ENCODE measurements at regions not wholly inside any gene's neighbourhood (a gene's known extent, or its start where the extent isn't known, plus 50 kb on each side); places are given as distances from the start of the nearest gene placed in this dataset.
"Not testable (repeated sequence)": the region's sequence is repeated elsewhere in the genome, so short reads cannot be mapped to it uniquely, and the experiment has no call there.

GRCh38 chr1:20409971-20410370 lies 76.0 kb downstream of the CAMK2N1 start:
- H3K9me3 ChIP-seq (ENCODE audit: control insufficient read depth, insufficient read depth, low read length): no peaks in the 10 kb centered on the region
- H3K4me1 ChIP-seq (ENCODE audit: control insufficient read depth, low read length): peaks cover 11% of the 10 kb centered on the region; the same call in 1 of the 2 replicates
- no peak overlapping the region for H3K27ac ChIP-seq (ENCODE audit: low read depth, low read length)
- no peaks in the 10 kb centered on the region for H3K79me2 ChIP-seq (ENCODE audit: control insufficient read depth, low read length)
- no peak overlapping the region for H3K4me3 ChIP-seq (ENCODE audit: low read length)
- no peaks in the 10 kb centered on the region for H4K20me1 ChIP-seq (ENCODE audit: control insufficient read depth, insufficient read depth, low read depth, low read length)
- peaks cover 4% of the 10 kb centered on the region; the same call in 1 of the 2 replicates for H3K36me3 ChIP-seq (ENCODE audit: control insufficient read depth, low read length)
- H3K4me2 ChIP-seq (ENCODE audit: low read length): no peak overlapping the region
- no peaks in the 10 kb centered on the region for H3K9me2 ChIP-seq (replicated peaks; ENCODE audit: control insufficient read depth, low read length)
- peaks cover 16% of the 10 kb centered on the region for H3K27me3 ChIP-seq (ENCODE audit: control insufficient read depth, low read length)
- H3F3A ChIP-seq (ENCODE audit: control insufficient read depth, insufficient read depth): no peaks in the 10 kb centered on the region
- TF ChIP-seq CTCF (IDR thresholded peaks at IDR 0.05; ENCODE audit: low read depth, low read length, poor library complexity, severe bottlenecking): no peak
- no peak for TF ChIP-seq EZH2phosphoT487 (IDR thresholded peaks at IDR 0.05; ENCODE audit: borderline replicate concordance, low read length)

DNA sequence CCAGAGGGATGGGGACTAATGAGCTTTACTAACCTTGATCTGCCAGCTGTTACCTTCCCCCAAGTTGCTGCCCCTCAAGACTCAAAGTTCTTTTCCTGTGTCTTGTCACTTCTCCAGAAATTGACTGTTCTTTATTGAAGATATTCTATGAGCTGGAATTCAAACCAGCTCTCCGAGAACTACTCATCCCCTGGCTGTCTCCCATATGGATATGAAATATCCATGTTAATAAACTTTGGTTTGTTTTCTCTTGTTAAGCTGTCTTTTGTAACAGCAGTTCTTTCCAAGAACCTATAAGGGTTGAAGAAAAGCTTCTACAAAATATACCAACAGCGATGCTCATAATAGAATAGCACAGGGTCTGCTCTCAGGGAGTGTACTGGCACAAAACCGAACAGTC lies 77.0 kb downstream of the CAMK2N1 start:
- H3K9me2 ChIP-seq (replicated peaks; ENCODE audit: control insufficient read depth, low read length): no peaks in the 10 kb centered on the region
- no peak for TF ChIP-seq EZH2phosphoT487 (IDR thresholded peaks at IDR 0.05; ENCODE audit: borderline replicate concordance, low read length)
- TF ChIP-seq CTCF (IDR thresholded peaks at IDR 0.05; ENCODE audit: low read depth, low read length, poor library complexity, severe bottlenecking): no peak
- no peak overlapping the region for H3K4me2 ChIP-seq (ENCODE audit: low read length)
- no peaks in the 10 kb centered on the region for H3F3A ChIP-seq (ENCODE audit: control insufficient read depth, insufficient read depth)
- H3K9me3 ChIP-seq (ENCODE audit: control insufficient read depth, insufficient read depth, low read length): no peaks in the 10 kb centered on the region
- H4K20me1 ChIP-seq (ENCODE audit: control insufficient read depth, insufficient read depth, low read depth, low read length): no peaks in the 10 kb centered on the region
- no peak overlapping the region for H3K27ac ChIP-seq (ENCODE audit: low read depth, low read length)
- peaks cover 19% of the 10 kb centered on the region; the same call in 1 of the 2 replicates for H3K4me1 ChIP-seq (ENCODE audit: control insufficient read depth, low read length)
- H3K4me3 ChIP-seq (ENCODE audit: low read length): no peak overlapping the region
- H3K79me2 ChIP-seq (ENCODE audit: control insufficient read depth, low read length): no peaks in the 10 kb centered on the region
- H3K36me3 ChIP-seq (ENCODE audit: control insufficient read depth, low read length): peaks cover 4% of the 10 kb centered on the region; the same call in 1 of the 2 replicates
- H3K27me3 ChIP-seq (ENCODE audit: control insufficient read depth, low read length): peaks cover 26% of the 10 kb centered on the region

DNA sequence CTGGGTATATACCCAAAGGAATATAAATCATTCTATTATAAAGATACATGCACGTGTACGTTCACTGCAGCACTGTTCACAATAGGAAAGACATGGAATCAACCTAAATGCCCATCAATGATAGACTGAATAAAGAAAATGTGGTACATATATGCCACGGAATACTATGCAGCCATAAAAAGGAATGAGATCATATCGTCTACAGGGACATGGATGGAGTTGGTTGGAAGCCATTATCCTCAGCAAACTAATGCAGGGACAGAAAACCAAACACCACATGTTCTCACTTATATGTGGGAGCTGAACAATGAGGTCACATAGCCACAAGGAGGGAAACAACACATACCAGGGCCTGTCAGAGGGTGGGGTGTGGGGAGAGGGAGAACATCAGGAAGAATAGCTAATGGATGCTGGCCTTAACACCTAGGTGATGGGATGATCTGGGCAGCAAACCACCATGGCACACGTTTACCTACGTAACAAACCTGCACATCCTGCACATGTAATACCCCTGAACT lies 77.8 kb downstream of the CAMK2N1 start:
- H3K9me2 ChIP-seq (replicated peaks; ENCODE audit: control insufficient read depth, low read length); H3K36me3 ChIP-seq (ENCODE audit: control insufficient read depth, low read length); H3K4me2 ChIP-seq (ENCODE audit: low read length); H3F3A ChIP-seq (ENCODE audit: control insufficient read depth, insufficient read depth); H3K4me3 ChIP-seq (ENCODE audit: low read length); H4K20me1 ChIP-seq (ENCODE audit: control insufficient read depth, insufficient read depth, low read depth, low read length); H3K27ac ChIP-seq (ENCODE audit: low read depth, low read length); H3K79me2 ChIP-seq (ENCODE audit: control insufficient read depth, low read length); H3K9me3 ChIP-seq (ENCODE audit: control insufficient read depth, insufficient read depth, low read length): not testable (repeated sequence)
- Histone ChIP-seq H3K27me3 (ENCODE audit: control insufficient read depth, low read length) (peaks cover 33% of the 10 kb centered on the region), H3K4me1 (ENCODE audit: control insufficient read depth, low read length) (peaks cover 19% of the 10 kb centered on the region; the same call in 1 of the 2 replicates)

GRCh38 chr1:20405893-20406604 lies 80.0 kb downstream of the CAMK2N1 start:
- Histone ChIP-seq H3K27me3 (ENCODE audit: control insufficient read depth, low read length) (peaks cover 40% of the 10 kb centered on the region), H3K4me2 (ENCODE audit: low read length) (0 out of 2 replicates have a peak overlapping the region, but pooled peaks have one; percentile 14), H3K4me1 (ENCODE audit: control insufficient read depth, low read length) (peaks cover 19% of the 10 kb centered on the region; the same call in 1 of the 2 replicates)

More at GRCh38 chr1:20405893-20406604, 80.0 kb downstream of the CAMK2N1 start:
- Histone ChIP-seq H4K20me1 (ENCODE audit: control insufficient read depth, insufficient read depth, low read depth, low read length) (no peaks in the 10 kb centered on the region), H3K27ac (ENCODE audit: low read depth, low read length) (no peak overlapping the region), H3K9me3 (ENCODE audit: control insufficient read depth, insufficient read depth, low read length) (no peaks in the 10 kb centered on the region), H3K9me2 (replicated peaks; ENCODE audit: control insufficient read depth, low read length) (no peaks in the 10 kb centered on the region), H3K36me3 (ENCODE audit: control insufficient read depth, low read length) (peaks cover 4% of the 10 kb centered on the region; the same call in 1 of the 2 replicates), H3K79me2 (ENCODE audit: control insufficient read depth, low read length) (no peaks in the 10 kb centered on the region), H3F3A (ENCODE audit: control insufficient read depth, insufficient read depth) (no peaks in the 10 kb centered on the region), H3K4me3 (ENCODE audit: low read length) (no peak overlapping the region)
- no peak for TF ChIP-seq CTCF (IDR thresholded peaks at IDR 0.05; ENCODE audit: low read depth, low read length, poor library complexity, severe bottlenecking)
- no peak for TF ChIP-seq EZH2phosphoT487 (IDR thresholded peaks at IDR 0.05; ENCODE audit: borderline replicate concordance, low read length)

Measured in DOHH2 (cell line).